RKO (cell line): ENCODE measurements at regions not wholly inside any gene's neighbourhood (a gene's known extent, or its start where the extent isn't known, plus 50 kb on each side); places are given as distances from the start of the nearest gene placed in this dataset.

Experiments used
- DNase-seq: peaks from one replicate; pipeline ENCODE4 v3.0.0-alpha.2; 2016; ENCODE audit warnings: low spot score

DNA sequence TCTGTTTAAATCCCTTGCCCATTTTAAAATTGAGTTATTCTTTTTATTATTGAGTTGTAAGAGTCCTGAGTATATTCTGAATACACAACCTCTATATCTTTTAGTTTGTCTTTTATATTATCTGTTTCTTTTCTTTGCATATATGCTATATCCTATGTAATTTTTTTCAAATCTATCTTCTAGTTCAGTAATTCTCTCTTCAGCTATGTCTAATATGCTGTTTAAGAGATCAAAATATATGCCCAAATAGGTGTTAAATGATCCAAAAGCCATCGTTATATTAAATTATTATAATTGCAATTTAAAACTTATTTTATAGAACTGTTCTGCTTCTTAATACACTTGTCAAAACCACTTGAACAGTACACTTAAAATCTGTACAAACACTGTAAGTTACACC lies 107.4 kb upstream of the TSPAN5 start:
- DNase-seq, result no peak

DNA sequence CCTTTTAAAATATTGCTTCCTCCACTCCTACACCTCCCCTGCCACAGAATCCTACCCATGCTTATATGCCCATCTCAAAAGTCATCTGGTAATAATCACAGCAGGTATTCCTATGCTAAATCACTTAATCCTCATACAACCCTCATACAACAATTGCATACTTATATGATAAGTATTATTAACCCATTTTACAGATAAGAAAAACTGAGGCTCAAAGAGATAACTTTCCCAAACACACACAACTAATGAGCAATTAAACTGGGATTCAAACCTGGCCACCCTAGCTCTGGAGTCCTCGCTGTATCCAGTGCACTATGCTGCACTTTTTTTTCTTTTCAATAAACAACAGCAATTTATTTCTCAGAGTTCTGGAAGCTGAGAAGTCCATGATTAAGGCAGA lies 99.8 kb upstream of the TSPAN5 start:
- no peak for DNase-seq

DNA sequence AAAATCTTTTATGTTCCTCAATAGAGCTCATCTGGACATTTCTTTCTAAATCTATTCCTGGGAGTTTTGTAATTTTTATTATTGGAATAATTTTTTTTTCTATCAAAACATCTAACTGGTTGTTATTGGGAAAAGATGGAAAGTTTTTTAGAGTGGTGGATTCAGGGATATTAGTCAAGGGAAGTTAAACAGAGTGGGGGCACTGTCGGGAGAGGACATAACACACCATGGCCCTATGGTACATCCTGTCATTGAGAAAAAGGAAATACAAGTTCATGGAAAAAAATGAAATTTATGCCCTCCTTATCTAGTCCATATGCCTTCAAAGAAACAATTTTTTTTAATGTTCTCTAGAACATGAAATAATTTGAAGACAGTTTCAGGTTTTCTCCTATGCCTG lies 96.3 kb upstream of the TSPAN5 start:
- no peak for DNase-seq

DNA sequence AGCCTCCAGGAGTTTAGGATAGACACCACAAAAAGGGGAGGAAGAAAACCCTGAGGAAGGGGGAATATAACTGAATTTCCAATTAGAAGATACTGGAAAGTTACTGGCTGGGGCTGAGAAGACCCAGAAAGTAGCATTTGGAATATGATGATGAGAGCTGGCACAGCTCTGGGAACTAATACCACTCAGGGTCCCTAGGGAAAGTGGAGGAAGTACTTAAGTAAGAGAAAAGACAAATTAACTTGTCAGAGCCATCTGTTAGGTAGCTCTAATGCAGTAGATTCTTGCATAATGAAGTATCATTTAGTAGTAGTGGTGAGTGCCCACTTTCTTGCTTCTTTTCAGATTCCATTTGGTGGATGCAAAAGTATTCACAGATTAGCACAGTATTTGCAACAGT lies 90.8 kb upstream of the TSPAN5 start:
- DNase-seq, result no peak

- DNase-seq, result no peak
Measured at GRCh38 chr4:98748609-98749008, 90.2 kb upstream of the TSPAN5 start.

GRCh38 chr4:98747393-98748091 lies 89.1 kb upstream of the TSPAN5 start:
- DNase-seq, result no peak

DNA sequence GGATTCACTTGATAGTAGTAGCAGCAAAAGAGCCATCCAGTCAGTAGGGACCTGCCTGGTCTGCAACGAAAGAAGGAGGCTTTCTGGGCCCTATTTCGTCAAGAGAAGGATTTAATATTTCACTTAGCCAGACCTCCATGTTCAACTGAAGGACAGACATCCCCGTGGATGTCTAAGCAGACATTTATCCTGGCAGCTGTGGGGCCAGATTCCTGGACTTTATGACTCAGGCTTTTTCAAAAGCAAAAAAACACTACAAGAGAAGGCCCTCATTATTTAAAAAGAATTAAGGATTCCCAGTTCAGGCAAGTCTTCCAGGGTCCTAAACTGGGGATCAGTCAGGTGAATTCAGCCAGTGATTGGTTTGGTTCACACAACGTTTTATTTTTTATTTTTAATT lies 88.5 kb upstream of the TSPAN5 start:
- DNase-seq, result no peak

GRCh38 chr4:98746530-98746929 lies 88.1 kb upstream of the TSPAN5 start:
- peak; percentile 4 for DNase-seq

DNA sequence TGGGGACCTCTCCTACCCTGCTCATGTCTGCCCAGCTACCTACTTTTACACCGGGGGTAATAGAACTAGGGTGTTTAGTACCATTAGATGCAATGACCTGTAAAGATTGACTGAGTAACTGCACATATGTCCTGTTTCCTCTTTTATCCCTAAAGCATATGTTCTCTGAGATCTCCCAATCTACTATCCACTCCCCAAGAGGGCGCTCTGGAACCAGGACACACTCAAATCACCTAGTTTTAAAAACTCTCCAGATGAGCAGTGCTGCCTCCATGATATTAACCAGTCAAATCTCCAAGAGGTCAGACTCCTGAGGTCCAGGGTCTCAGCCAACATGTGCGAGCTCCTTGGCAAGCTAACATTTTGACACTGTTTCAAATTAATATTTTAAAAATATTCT lies 87.0 kb upstream of the TSPAN5 start:
- DNase-seq, result peak; percentile 27

GRCh38 chr4:98744372-98745150 lies 86.2 kb upstream of the TSPAN5 start:
- no peak for DNase-seq

- DNase-seq, result no peak
Measured at GRCh38 chr4:98741952-98742351, 83.5 kb upstream of the TSPAN5 start.

GRCh38 chr4:98739751-98740150 lies 81.3 kb upstream of the TSPAN5 start:
- DNase-seq, result no peak

- no peak for DNase-seq
Measured at GRCh38 chr4:98733601-98734000, 75.2 kb upstream of the TSPAN5 start.

DNA sequence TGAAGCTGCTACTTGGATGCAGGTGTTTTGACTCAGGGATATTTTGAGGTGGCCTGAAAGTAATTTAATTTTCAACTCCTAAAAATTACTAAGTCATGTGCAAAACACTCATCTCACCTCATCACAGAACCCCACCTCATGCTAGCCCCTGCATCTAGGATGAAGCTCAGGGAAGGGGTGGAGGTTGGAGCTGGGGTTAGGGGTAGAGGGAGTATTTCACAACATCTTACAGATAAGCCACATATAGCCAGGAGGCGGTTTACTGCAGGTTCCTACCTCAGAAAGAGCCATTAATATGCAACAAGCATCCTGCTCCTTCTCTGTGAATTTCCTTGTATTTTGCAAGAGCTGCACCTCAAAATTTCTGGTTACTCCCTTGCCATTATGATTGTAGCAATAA lies 70.5 kb upstream of the TSPAN5 start:
- DNase-seq, result no peak

GRCh38 chr4:98728433-98728832 lies 70.0 kb upstream of the TSPAN5 start:
- DNase-seq, result no peak

DNA sequence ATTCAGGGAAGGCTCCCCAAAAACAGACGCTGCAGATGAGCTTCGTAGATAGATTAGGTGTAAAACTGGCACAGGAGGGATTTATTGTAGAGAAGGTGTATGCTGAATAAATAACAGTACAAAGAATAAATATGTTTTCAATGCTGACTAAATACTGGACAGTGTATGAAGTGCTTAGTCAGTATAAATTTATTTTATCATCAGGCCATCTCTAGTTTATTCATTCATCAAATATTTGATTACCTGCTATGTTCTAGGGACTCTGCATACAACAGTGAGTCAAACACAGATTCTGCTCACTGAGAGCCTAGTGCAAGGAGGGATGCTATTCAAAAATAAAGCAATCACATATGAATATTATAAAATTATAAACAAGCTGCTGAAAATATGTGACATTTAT lies 63.6 kb upstream of the TSPAN5 start:
- DNase-seq, result no peak

DNA sequence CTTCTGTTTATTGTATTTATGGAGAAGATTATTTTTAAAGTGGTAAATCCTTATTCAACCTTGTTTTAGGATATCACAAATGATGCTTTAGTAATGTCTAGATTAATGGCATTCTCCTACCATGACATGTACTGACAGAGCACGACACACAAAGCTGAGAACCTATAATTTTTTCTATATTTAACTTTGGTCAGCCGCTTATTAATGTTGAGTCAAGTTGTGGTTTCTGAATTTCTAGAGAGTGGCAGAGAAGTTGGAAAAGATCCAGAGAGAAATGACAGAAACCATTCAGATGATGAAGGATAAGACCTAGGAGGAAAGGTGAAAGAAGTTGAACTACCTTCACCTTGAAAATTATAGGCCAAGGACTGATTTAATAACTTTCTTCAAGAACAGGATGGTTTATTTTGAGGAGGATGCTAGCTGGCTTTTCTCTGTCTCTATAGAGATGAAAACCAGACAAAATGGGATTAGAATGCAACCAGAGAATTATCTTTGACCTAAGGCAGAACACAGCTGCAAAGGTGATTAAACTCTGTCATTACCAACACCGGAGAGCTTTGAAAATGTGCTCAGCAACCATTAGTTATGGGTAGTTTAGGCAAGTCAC lies 62.6 kb upstream of the TSPAN5 start:
- peak; percentile 72 for DNase-seq

GRCh38 chr4:98716796-98717195 lies 58.4 kb upstream of the TSPAN5 start:
- no peak for DNase-seq

GRCh38 chr4:98712607-98713006 lies 54.2 kb upstream of the TSPAN5 start:
- no peak for DNase-seq

GRCh38 chr4:98711526-98711925 lies 53.1 kb upstream of the TSPAN5 start:
- DNase-seq, result no peak

GRCh38 chr4:98710831-98711230 lies 52.4 kb upstream of the TSPAN5 start:
- no peak for DNase-seq
